Endodermal cell (in vitro differentiated cells): ENCODE measurements at regions not wholly inside any gene's neighbourhood (a gene's known extent, or its start where the extent isn't known, plus 50 kb on each side); places are given as distances from the start of the nearest gene placed in this dataset.

Experiments
- DNase-seq: peaks from one replicate; pipeline ENCODE4 v3.0.0-alpha.2; 2017
- H3K27ac ChIP-seq: 2 replicates; pipeline ENCODE4 v1.5.1; 2013; ENCODE audit warnings: mild to moderate bottlenecking, low read depth, low read length, moderate library complexity
- H3K27me3 ChIP-seq: 2 replicates; pipeline ENCODE4 v1.6.1; 2013; ENCODE audit warnings: mild to moderate bottlenecking, low read length, moderate library complexity; ENCODE audit not compliant: insufficient read depth, control insufficient read depth, poor library complexity, severe bottlenecking
- H3K36me3 ChIP-seq: 2 replicates; pipeline ENCODE4 v1.7.0; 2013; ENCODE audit warnings: mild to moderate bottlenecking, low read length, moderate library complexity; ENCODE audit not compliant: control insufficient read depth, insufficient read depth
- H3K4me1 ChIP-seq: one replicate; pipeline ENCODE4 v1.7.0; 2013; ENCODE audit warnings: low read length; ENCODE audit not compliant: control insufficient read depth, insufficient read depth
- H3K4me3 ChIP-seq: 2 replicates; pipeline ENCODE4 v1.5.1; 2013; ENCODE audit warnings: mild to moderate bottlenecking, low read length, moderate library complexity
- H3K9ac ChIP-seq: 2 replicates; pipeline ENCODE4 v1.6.1; 2013; ENCODE audit warnings: mild to moderate bottlenecking, low read length, moderate library complexity; ENCODE audit not compliant: poor library complexity, severe bottlenecking; ENCODE audit errors: extremely low read depth
- H3K9me3 ChIP-seq: 2 replicates; pipeline ENCODE4 v1.6.1; 2013; ENCODE audit warnings: mild to moderate bottlenecking, low read length, moderate library complexity; ENCODE audit not compliant: control insufficient read depth
- H3K27ac Mint-ChIP-seq: 2 replicates; pipeline ENCODE4 v1.8.0; 2020; ENCODE audit warnings: mixed read lengths
- H3K27me3 Mint-ChIP-seq: 2 replicates; pipeline ENCODE4 v1.8.0; 2021; ENCODE audit warnings: mild to moderate bottlenecking, mixed read lengths; ENCODE audit not compliant: insufficient read depth
- H3K36me3 Mint-ChIP-seq: 2 replicates; pipeline ENCODE4 v1.8.0; 2020; ENCODE audit warnings: low read depth, mixed read lengths
- H3K4me1 Mint-ChIP-seq: 2 replicates; pipeline ENCODE4 v1.8.0; 2020; ENCODE audit warnings: mixed read lengths
- H3K4me3 Mint-ChIP-seq: 2 replicates; pipeline ENCODE4 v1.8.0; 2020; ENCODE audit warnings: mild to moderate bottlenecking, moderate library complexity, mixed read lengths
- H3K9me3 Mint-ChIP-seq: 2 replicates; pipeline ENCODE4 v1.8.0; 2020; ENCODE audit warnings: mild to moderate bottlenecking, mixed read lengths
- WGBS, 2 experiments: methylation state at CpG; one replicate each; pipeline versions ENCODE4 v1.1.5 to v1.1.7; 2013; ENCODE audit warnings: missing lambda C conversion rate in 2 of 2, mixed read lengths in 1 of 2; ENCODE audit not compliant: insufficient coverage in 1 of 2, insufficient read length in 1 of 2; 5-methylcytosine and 5-hydroxymethylcytosine counted together
- TF ChIP-seq, protein P1 (sequence below): fragments of 200-600 bp; sonication (generic); conservative IDR thresholded peaks from 2 replicates; pipeline ENCODE4 v1.5.0; 2021; ENCODE audit warnings: antibody characterized with exemption, mild to moderate bottlenecking

DNA sequence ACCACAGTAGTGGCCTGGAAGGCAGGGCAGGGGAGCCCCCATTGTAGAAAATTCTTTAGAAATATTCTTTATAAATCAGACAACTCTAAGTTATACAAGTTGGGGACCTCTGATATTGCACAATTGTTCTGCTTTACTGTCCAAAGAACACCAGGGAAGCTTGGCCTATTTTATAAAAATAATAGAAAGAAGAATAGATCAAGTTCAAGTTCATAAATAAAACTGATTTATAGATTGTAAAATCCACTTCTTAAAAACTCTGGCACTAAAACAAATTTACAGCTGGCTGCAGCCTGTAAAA lies 55.0 kb upstream of the GALNT2 start:
- TF ChIP-seq, protein P1, sequence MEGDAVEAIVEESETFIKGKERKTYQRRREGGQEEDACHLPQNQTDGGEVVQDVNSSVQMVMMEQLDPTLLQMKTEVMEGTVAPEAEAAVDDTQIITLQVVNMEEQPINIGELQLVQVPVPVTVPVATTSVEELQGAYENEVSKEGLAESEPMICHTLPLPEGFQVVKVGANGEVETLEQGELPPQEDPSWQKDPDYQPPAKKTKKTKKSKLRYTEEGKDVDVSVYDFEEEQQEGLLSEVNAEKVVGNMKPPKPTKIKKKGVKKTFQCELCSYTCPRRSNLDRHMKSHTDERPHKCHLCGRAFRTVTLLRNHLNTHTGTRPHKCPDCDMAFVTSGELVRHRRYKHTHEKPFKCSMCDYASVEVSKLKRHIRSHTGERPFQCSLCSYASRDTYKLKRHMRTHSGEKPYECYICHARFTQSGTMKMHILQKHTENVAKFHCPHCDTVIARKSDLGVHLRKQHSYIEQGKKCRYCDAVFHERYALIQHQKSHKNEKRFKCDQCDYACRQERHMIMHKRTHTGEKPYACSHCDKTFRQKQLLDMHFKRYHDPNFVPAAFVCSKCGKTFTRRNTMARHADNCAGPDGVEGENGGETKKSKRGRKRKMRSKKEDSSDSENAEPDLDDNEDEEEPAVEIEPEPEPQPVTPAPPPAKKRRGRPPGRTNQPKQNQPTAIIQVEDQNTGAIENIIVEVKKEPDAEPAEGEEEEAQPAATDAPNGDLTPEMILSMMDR, result no peak
- Mint-ChIP-seq H3K9me3 (no peaks in the 10 kb centered on the region), H3K4me1 (peaks cover 10% of the 10 kb centered on the region), H3K36me3 (no peaks in the 10 kb centered on the region), H3K27ac (no peak overlapping the region), H3K27me3 (no peaks in the 10 kb centered on the region), H3K4me3 (no peak overlapping the region)
- Histone ChIP-seq H3K9me3 (no peaks in the 10 kb centered on the region), H3K4me3 (no peak overlapping the region), H3K4me1 (no peaks in the 10 kb centered on the region), H3K27me3 (no peaks in the 10 kb centered on the region), H3K9ac (no peak overlapping the region), H3K36me3 (no peaks in the 10 kb centered on the region), H3K27ac (no peak overlapping the region)
- no peak for DNase-seq

DNA sequence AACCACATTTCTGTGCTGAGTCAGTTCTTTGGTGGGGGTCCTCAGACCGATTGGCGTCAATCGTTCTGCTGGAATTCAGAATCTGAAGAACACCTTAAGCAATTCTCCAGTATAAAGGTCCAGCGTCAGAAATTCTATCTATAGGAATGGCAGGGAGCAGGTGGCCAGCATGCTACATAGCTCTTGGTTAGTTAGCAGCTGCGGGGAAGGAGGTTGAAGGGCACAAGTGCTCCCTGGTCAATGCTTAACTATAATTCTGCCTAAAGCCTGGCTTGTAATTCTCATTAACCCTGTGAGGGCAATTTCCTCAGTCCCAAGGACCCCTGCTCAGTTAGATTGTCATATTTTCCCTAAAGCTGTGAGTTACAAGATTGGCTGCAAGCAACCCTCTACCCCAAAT lies 54.3 kb upstream of the GALNT2 start:
- no peak overlapping the region for H3K9ac ChIP-seq
- WGBS, 2 experiments, result 97 to 100% methylated on average over 5 of the region's 5 CpGs
- TF ChIP-seq, protein P1, result no peak
- H3K36me3 ChIP-seq, result no peaks in the 10 kb centered on the region
- no peaks in the 10 kb centered on the region for H3K9me3 Mint-ChIP-seq
- H3K4me3 ChIP-seq, result no peak overlapping the region
- H3K27ac ChIP-seq, result no peak overlapping the region
- no peak overlapping the region for H3K4me3 Mint-ChIP-seq
- no peaks in the 10 kb centered on the region for H3K27me3 Mint-ChIP-seq
- peak; percentile 22 for DNase-seq
- no peaks in the 10 kb centered on the region for H3K9me3 ChIP-seq
- no peaks in the 10 kb centered on the region for H3K36me3 Mint-ChIP-seq
- H3K27me3 ChIP-seq, result no peaks in the 10 kb centered on the region
- peaks cover 13% of the 10 kb centered on the region for H3K4me1 Mint-ChIP-seq
- H3K27ac Mint-ChIP-seq, result no peak overlapping the region
- H3K4me1 ChIP-seq, result no peaks in the 10 kb centered on the region

- Histone ChIP-seq H3K9ac (no peak overlapping the region), H3K9me3 (no peaks in the 10 kb centered on the region), H3K27ac (no peak overlapping the region), H3K27me3 (no peaks in the 10 kb centered on the region), H3K4me3 (no peak overlapping the region), H3K36me3 (no peaks in the 10 kb centered on the region), H3K4me1 (no peaks in the 10 kb centered on the region)
- Mint-ChIP-seq H3K27me3 (no peaks in the 10 kb centered on the region), H3K9me3 (no peaks in the 10 kb centered on the region), H3K36me3 (no peaks in the 10 kb centered on the region), H3K4me3 (no peak overlapping the region), H3K27ac (peak overlapping the region; percentile 58), H3K4me1 (peaks cover 24% of the 10 kb centered on the region)
- peak; percentile 59 for DNase-seq
- 72 to 89% methylated on average over 4 to 5 of the region's 5 CpGs for WGBS, 2 experiments
- TF ChIP-seq, protein P1, result no peak
These were observed 50.9 kb upstream of the GALNT2 start for GRCh38 chr1:230016159-230016558.
